SH-SY5Y (cell line): ENCODE measurements at regions not wholly inside any gene's neighbourhood (a gene's known extent, or its start where the extent isn't known, plus 50 kb on each side); places are given as distances from the start of the nearest gene placed in this dataset.

Source experiments
- GATA2 ChIP-seq: IDR thresholded peaks from 2 replicates; pipeline ENCODE4 v1.6.1; 2011; ENCODE audit warnings: mild to moderate bottlenecking, low read depth, low read length
- GATA3 ChIP-seq: IDR thresholded peaks from 2 replicates; pipeline ENCODE4 v1.6.1; 2011; ENCODE audit warnings: low read depth, mild to moderate bottlenecking, low read length, moderate library complexity

DNA sequence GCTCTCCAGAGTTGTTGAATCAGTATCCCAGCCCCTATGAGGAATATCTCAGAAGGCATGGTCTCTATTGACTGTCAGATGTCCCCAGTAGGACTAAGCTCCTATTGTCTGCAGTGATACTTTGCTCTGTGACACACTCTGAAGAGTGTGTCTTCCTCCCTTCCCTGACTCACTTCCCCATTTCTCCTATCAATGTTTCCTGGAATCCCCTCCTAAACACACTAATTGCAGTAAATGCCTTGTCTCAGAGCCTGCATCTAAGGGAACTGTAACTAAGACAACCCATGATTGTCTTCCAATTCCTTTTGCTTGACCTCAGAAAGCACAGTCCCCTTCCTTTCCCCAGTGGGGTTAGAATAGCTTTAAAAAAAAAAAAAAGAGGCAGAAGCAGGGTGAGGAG, 397.3 kb upstream of the PROK2 start:
- TF ChIP-seq GATA2 (no peak), GATA3 (no peak)
